A172 (cell line): ENCODE measurements at regions not wholly inside any gene's neighbourhood (a gene's known extent, or its start where the extent isn't known, plus 50 kb on each side); places are given as distances from the start of the nearest gene placed in this dataset.

ENCODE experiments used
- DNase-seq: peaks from one replicate; pipeline ENCODE4 v3.0.0-alpha.2; 2015; ENCODE audit warnings: low spot score

DNA sequence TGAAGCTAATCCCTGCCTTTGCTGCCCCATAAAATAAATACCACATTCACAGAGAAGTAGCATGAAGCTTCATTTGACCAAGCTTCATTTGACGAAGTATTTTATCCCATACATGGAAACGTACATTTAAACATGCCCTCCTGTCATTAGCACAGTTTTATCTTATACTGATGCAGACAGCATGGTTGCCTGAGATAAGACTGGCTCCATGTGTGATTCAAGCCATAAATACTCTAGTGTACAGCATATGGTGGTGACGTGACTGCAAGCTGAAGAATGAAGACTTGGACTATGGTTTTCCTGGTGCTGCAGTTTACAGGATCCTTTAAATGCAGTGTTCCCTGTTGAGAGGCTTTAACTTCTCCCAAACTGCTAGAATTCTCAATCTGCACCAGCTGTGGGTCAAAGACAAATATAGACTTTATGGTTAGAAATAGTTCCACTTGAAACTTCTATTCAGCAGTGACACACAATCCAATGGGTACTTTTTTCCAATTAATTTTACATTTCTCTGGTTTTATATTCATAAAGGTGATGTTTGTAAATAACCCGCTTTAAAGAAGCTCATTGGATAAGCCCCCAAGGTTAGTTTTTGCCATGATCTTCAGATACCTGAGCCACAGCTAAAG, 64.9 kb downstream of the CYB561 start:
- DNase-seq = no peak

DNA sequence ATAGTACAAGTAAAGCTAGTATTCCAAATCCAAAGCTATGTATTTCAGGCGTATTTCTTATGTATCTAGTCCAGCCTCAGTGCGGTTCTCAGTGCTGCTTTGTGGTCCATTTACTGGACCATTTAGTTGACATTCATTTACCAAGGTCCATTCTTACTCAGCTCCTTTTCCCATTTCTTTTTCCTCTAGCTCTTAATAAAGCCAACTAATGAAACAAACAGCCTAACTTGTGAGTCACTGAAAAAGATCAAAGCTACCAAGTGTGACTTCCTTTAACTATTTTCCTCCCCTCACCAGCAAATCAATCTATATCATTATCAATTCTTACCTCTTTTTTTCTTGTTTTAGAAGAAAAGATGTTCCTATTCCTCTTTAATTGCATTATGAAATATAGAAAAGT, 64.0 kb downstream of the CYB561 start:
- DNase-seq = no peak
